Liver (tissue), 8 donors: ENCODE measurements at regions not wholly inside any gene's neighbourhood (a gene's known extent, or its start where the extent isn't known, plus 50 kb on each side); places are given as distances from the start of the nearest gene placed in this dataset.

Experiments used
- DNase-seq: peaks from one replicate; pipeline ENCODE4 v3.0.0-alpha.2; 2017; ENCODE audit warnings: low spot score
- H3K27ac ChIP-seq, 2 donors: one replicate each; pipeline ENCODE4 v1.7.0; 2013; ENCODE audit warnings: inconsistent platforms in 2 of 2, low read length in 2 of 2, control low read depth in 1 of 2, low read depth in 1 of 2, mild to moderate bottlenecking in 1 of 2
- H3K27me3 ChIP-seq, 4 donors: one replicate each; pipeline versions ENCODE4 v1.6.1 to v1.7.0; 2013; ENCODE audit warnings: low read length in 3 of 4, inconsistent platforms in 1 of 4, mild to moderate bottlenecking in 1 of 4, moderate library complexity in 1 of 4; ENCODE audit not compliant: control insufficient read depth in 4 of 4, insufficient read depth in 4 of 4
- H3K36me3 ChIP-seq, 4 donors: one replicate each; pipeline versions ENCODE4 v1.6.1 to v1.7.0; 2013; ENCODE audit warnings: low read length in 3 of 4, mild to moderate bottlenecking in 3 of 4, low read depth in 1 of 4, moderate library complexity in 1 of 4; ENCODE audit not compliant: control insufficient read depth in 4 of 4, insufficient read depth in 3 of 4
- H3K4me1 ChIP-seq, 4 donors: one replicate each; pipeline versions ENCODE4 v1.6.1 to v1.7.0; 2013; ENCODE audit warnings: low read length in 3 of 4, mild to moderate bottlenecking in 3 of 4, moderate library complexity in 1 of 4; ENCODE audit not compliant: control insufficient read depth in 4 of 4, insufficient read depth in 4 of 4
- H3K4me3 ChIP-seq, 3 donors: one replicate each; pipeline versions ENCODE4 v1.6.1 to v1.7.0; 2013; ENCODE audit warnings: low read length in 3 of 3, control low read depth in 1 of 3, low read depth in 1 of 3, mild to moderate bottlenecking in 1 of 3
- H3K9ac ChIP-seq, 2 donors: one replicate each; pipeline ENCODE4 v1.7.0; 2013; ENCODE audit warnings: low read length in 2 of 2, mild to moderate bottlenecking in 2 of 2, moderate library complexity in 2 of 2, control low read depth in 1 of 2, low read depth in 1 of 2
- H3K9me3 ChIP-seq, 4 donors: one replicate each; pipeline versions ENCODE4 v1.6.1 to v1.7.0; 2013; ENCODE audit warnings: low read length in 3 of 4; ENCODE audit not compliant: control insufficient read depth in 4 of 4
- EGR1 ChIP-seq, 2 donors: IDR thresholded peaks; 2 replicates each; pipeline ENCODE4 v1.6.1; 2016 to 2018; ENCODE audit warnings: antibody characterized with exemption in 2 of 2, low read depth in 2 of 2
- FOXA1 ChIP-seq: IDR thresholded peaks from 2 replicates; pipeline ENCODE4 v1.6.1; 2016; ENCODE audit warnings: antibody characterized with exemption
- FOXA2 ChIP-seq: IDR thresholded peaks from 2 replicates; pipeline ENCODE4 v1.6.1; 2016; ENCODE audit warnings: antibody characterized with exemption
- GABPA ChIP-seq, 2 donors: IDR thresholded peaks in 1 of 2; conservative IDR thresholded peaks in 1 of 2; 2 replicates each; pipeline ENCODE4 v1.6.1; 2016; ENCODE audit warnings: antibody characterized with exemption in 2 of 2, mild to moderate bottlenecking in 1 of 2, moderate library complexity in 1 of 2
- HNF4A ChIP-seq, 2 donors: conservative IDR thresholded peaks; 2 replicates each; pipeline ENCODE4 v1.6.1; 2016; ENCODE audit warnings: antibody characterized with exemption in 2 of 2, mild to moderate bottlenecking in 2 of 2
- HNF4G ChIP-seq: IDR thresholded peaks from 2 replicates; pipeline ENCODE4 v1.6.1; 2016; ENCODE audit warnings: antibody characterized with exemption
- JUND ChIP-seq, 2 donors: IDR thresholded peaks; 2 replicates each; pipeline ENCODE4 v1.6.1; 2016; ENCODE audit warnings: antibody characterized with exemption in 2 of 2
- NR2F2 ChIP-seq: IDR thresholded peaks from 2 replicates; pipeline ENCODE4 v1.6.1; 2016; ENCODE audit warnings: antibody characterized with exemption
- RAD21 ChIP-seq, 2 donors: IDR thresholded peaks; 2 replicates each; pipeline ENCODE4 v1.6.1; 2016; ENCODE audit warnings: antibody characterized with exemption in 2 of 2, mild to moderate bottlenecking in 2 of 2
- REST ChIP-seq: IDR thresholded peaks from 2 replicates; pipeline ENCODE4 v1.6.1; 2016; ENCODE audit warnings: antibody characterized with exemption, mild to moderate bottlenecking
- RXRA ChIP-seq, 2 donors: IDR thresholded peaks; 2 replicates each; pipeline ENCODE4 v1.6.1; 2017 to 2018; ENCODE audit warnings: antibody characterized with exemption in 2 of 2, mild to moderate bottlenecking in 1 of 2
- SP1 ChIP-seq: IDR thresholded peaks from 2 replicates; pipeline ENCODE4 v1.6.1; 2018; ENCODE audit warnings: antibody characterized with exemption, mild to moderate bottlenecking
- TAF1 ChIP-seq: conservative IDR thresholded peaks from 2 replicates; pipeline ENCODE4 v1.6.1; 2016; ENCODE audit warnings: antibody characterized with exemption, mild to moderate bottlenecking
- YY1 ChIP-seq: IDR thresholded peaks from 2 replicates; pipeline ENCODE4 v1.6.1; 2016; ENCODE audit warnings: antibody characterized with exemption, mild to moderate bottlenecking
- ZBTB33 ChIP-seq: IDR thresholded peaks from 2 replicates; pipeline ENCODE4 v1.6.1; 2016; ENCODE audit warnings: antibody characterized with exemption
- WGBS: extraction: QIAGEN DNeasy Blood & Tissue Kit; methylation state at CpG from one replicate; pipeline ENCODE4 v1.1.7; 2013; 5-methylcytosine and 5-hydroxymethylcytosine counted together
- TF ChIP-seq, protein P1 (sequence below): IDR thresholded peaks from 2 replicates; pipeline ENCODE4 v1.6.1; 2016; ENCODE audit warnings: antibody characterized with exemption
- TF ChIP-seq, protein P2 (sequence below): IDR thresholded peaks from 2 replicates; pipeline ENCODE4 v1.6.1; 2016; ENCODE audit warnings: antibody characterized with exemption
- TF ChIP-seq, protein P3 (sequence below): fragments of 150-350 bp; IDR thresholded peaks from 2 replicates; pipeline ENCODE4 v1.5.1; 2017; ENCODE audit warnings: improper control_type of control experiment, low read depth, low read length; ENCODE audit not compliant: missing input control
- donor health status: healthy.
- donor health status: healthy.
- donor health status: healthy.
- donor health status: healthy.
- donor health status: healthy.

- TF ChIP-seq REST (no peak), SP1 (no peak), FOXA1 (no peak), NR2F2 (no peak), RXRA (IDR thresholded peaks at IDR 0.05) (no peak), EGR1 (IDR thresholded peaks at IDR 0.05; ENCODE audit: low read depth in 2 of 2) (no peak), YY1 (no peak), RAD21 (IDR thresholded peaks at IDR 0.05) (no peak), TAF1 (no peak), JUND (IDR thresholded peaks at IDR 0.05) (no peak)
- TF ChIP-seq, protein P1, sequence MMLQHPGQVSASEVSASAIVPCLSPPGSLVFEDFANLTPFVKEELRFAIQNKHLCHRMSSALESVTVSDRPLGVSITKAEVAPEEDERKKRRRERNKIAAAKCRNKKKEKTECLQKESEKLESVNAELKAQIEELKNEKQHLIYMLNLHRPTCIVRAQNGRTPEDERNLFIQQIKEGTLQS = no peak
Measured at GRCh38 chr14:27025648-27026047, 427.8 kb upstream of the NOVA1 start (continued).

- TF ChIP-seq, protein P2, sequence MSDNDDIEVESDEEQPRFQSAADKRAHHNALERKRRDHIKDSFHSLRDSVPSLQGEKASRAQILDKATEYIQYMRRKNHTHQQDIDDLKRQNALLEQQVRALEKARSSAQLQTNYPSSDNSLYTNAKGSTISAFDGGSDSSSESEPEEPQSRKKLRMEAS = no peak
- TF ChIP-seq JUND (IDR thresholded peaks at IDR 0.05) (no peak), ZBTB33 (no peak), YY1 (no peak), FOXA2 (no peak), SP1 (no peak), HNF4G (no peak), NR2F2 (no peak), TAF1 (no peak), GABPA (IDR thresholded peaks at IDR 0.05 in 1 of 2, conservative IDR thresholded peaks at IDR 0.05 in 1 of 2) (no peak), HNF4A (conservative IDR thresholded peaks at IDR 0.05) (no peak), REST (no peak), EGR1 (IDR thresholded peaks at IDR 0.05; ENCODE audit: low read depth in 2 of 2) (no peak), RAD21 (IDR thresholded peaks at IDR 0.05) (no peak), RXRA (IDR thresholded peaks at IDR 0.05) (no peak), FOXA1 (no peak)
- TF ChIP-seq, protein P1 = no peak
- TF ChIP-seq, protein P3, sequence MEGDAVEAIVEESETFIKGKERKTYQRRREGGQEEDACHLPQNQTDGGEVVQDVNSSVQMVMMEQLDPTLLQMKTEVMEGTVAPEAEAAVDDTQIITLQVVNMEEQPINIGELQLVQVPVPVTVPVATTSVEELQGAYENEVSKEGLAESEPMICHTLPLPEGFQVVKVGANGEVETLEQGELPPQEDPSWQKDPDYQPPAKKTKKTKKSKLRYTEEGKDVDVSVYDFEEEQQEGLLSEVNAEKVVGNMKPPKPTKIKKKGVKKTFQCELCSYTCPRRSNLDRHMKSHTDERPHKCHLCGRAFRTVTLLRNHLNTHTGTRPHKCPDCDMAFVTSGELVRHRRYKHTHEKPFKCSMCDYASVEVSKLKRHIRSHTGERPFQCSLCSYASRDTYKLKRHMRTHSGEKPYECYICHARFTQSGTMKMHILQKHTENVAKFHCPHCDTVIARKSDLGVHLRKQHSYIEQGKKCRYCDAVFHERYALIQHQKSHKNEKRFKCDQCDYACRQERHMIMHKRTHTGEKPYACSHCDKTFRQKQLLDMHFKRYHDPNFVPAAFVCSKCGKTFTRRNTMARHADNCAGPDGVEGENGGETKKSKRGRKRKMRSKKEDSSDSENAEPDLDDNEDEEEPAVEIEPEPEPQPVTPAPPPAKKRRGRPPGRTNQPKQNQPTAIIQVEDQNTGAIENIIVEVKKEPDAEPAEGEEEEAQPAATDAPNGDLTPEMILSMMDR = no peak
- H3K4me1 ChIP-seq = no peaks in the 10 kb centered on the region
- H3K36me3 ChIP-seq = no peaks in the 10 kb centered on the region
- peaks cover 0 to 2% (median 0%) of the 10 kb centered on the region in 4 donors for H3K27me3 ChIP-seq
- DNase-seq = no peak
- H3K4me3 ChIP-seq = no peak overlapping the region
- 69% methylated on average over 3 of the region's 3 CpGs for WGBS
- H3K9ac ChIP-seq = no peak overlapping the region
- no peak overlapping the region for H3K27ac ChIP-seq
- no peaks in the 10 kb centered on the region for H3K9me3 ChIP-seq
Measured at GRCh38 chr14:27026097-27026496, 428.3 kb upstream of the NOVA1 start.
